Keratinocyte (primary cell): ENCODE measurements at regions not wholly inside any gene's neighbourhood (a gene's known extent, or its start where the extent isn't known, plus 50 kb on each side); places are given as distances from the start of the nearest gene placed in this dataset.
"Not testable (repeated sequence)": the region's sequence is repeated elsewhere in the genome, so short reads cannot be mapped to it uniquely, and the experiment has no call there.

ENCODE experiments used
- DNase-seq: peaks from one replicate; pipeline ENCODE4 v3.0.0-alpha.2; 2011; ENCODE audit warnings: low read depth, missing footprints, low spot score
- FAIRE-seq: peaks from 2 replicates; lab custom pipeline; 2011; peaks lifted over from hg19 to GRCh38; lab: Jason Lieb, UNC
- H2AFZ ChIP-seq: 2 replicates; pipeline ENCODE4 v1.6.0; 2012; ENCODE audit warnings: low read length, control low read depth, inconsistent platforms; ENCODE audit not compliant: control insufficient read depth
- H3K27ac ChIP-seq: 2 replicates; pipeline ENCODE4 v1.5.1; 2011; ENCODE audit warnings: low read length; ENCODE audit not compliant: control insufficient read depth, insufficient read depth
- H3K27me3 ChIP-seq: 3 replicates; pipeline ENCODE4 v1.6.0; 2011; ENCODE audit warnings: low read length; ENCODE audit not compliant: control insufficient read depth, insufficient read depth; ENCODE audit errors: extremely low read depth
- H3K36me3 ChIP-seq, 2 experiments: 2 replicates in 1 of 2; 3 replicates in 1 of 2; pipeline ENCODE4 v1.5.1; 2011; ENCODE audit warnings: low read length in 2 of 2, mild to moderate bottlenecking in 1 of 2; ENCODE audit not compliant: control insufficient read depth in 2 of 2, insufficient read depth in 2 of 2; ENCODE audit errors: extremely low read depth in 1 of 2
- H3K4me1 ChIP-seq: 3 replicates; pipeline ENCODE4 v1.5.1; 2011; ENCODE audit warnings: low read length; ENCODE audit not compliant: control insufficient read depth, insufficient read depth; ENCODE audit errors: extremely low read depth
- H3K4me2 ChIP-seq: 3 replicates; pipeline ENCODE4 v1.6.0; 2011; ENCODE audit warnings: low read depth, low read length; ENCODE audit not compliant: control insufficient read depth, insufficient read depth; ENCODE audit errors: extremely low read depth
- H3K4me3 ChIP-seq, 3 experiments: fragments of 200-600 bp in 1 of 3; sonication (generic) in 1 of 3; 2 replicates in 2 of 3; 3 replicates in 1 of 3; pipeline ENCODE4 v1.5.1; 2011 to 2016; ENCODE audit warnings: low read length in 3 of 3, mild to moderate bottlenecking in 3 of 3, control low read depth in 2 of 3, inconsistent platforms in 1 of 3, low read depth in 1 of 3, mixed read lengths in 1 of 3, mixed run types in 1 of 3, moderate library complexity in 1 of 3; ENCODE audit not compliant: control insufficient read depth in 2 of 3, insufficient read depth in 2 of 3; ENCODE audit errors: extremely low read depth in 1 of 3
- H3K79me2 ChIP-seq: 2 replicates; pipeline ENCODE4 v1.6.0; 2012; ENCODE audit warnings: low read length; ENCODE audit not compliant: control insufficient read depth, insufficient read depth
- H3K9ac ChIP-seq: 3 replicates; pipeline ENCODE4 v1.6.0; 2011; ENCODE audit warnings: low read length; ENCODE audit not compliant: control insufficient read depth, insufficient read depth; ENCODE audit errors: extremely low read depth
- H3K9me1 ChIP-seq: 3 replicates; pipeline ENCODE4 v1.6.0; 2011; ENCODE audit warnings: low read length; ENCODE audit not compliant: control insufficient read depth, insufficient read depth; ENCODE audit errors: extremely low read depth
- H3K9me3 ChIP-seq: 2 replicates; pipeline ENCODE4 v1.5.1; 2012; ENCODE audit warnings: low read depth, low read length; ENCODE audit not compliant: control insufficient read depth
- H4K20me1 ChIP-seq: 3 replicates; pipeline ENCODE4 v1.6.0; 2011; ENCODE audit warnings: low read length; ENCODE audit not compliant: control insufficient read depth, insufficient read depth; ENCODE audit errors: extremely low read depth
- CTCF ChIP-seq, 3 experiments: IDR thresholded peaks in 1 of 3; conservative IDR thresholded peaks in 1 of 3; optimal IDR thresholded peaks in 1 of 3; 2 replicates in 2 of 3; 3 replicates in 1 of 3; pipeline versions ENCODE3 to v1.5.1; 2011; ENCODE audit warnings: low read length in 3 of 3, mild to moderate bottlenecking in 3 of 3, moderate library complexity in 2 of 3, control low read depth in 1 of 3, inconsistent platforms in 1 of 3; ENCODE audit not compliant: insufficient read depth in 2 of 3; ENCODE audit errors: extremely low read depth in 1 of 3
- EZH2 ChIP-seq: IDR thresholded peaks from one replicate; pipeline ENCODE4 v1.6.1; 2012; ENCODE audit warnings: inconsistent platforms, mild to moderate bottlenecking, low read length, moderate library complexity
- dilution Hi-C: fragments of 300-500 bp; cut with MboI; formaldehyde crosslinking; loops from one replicate; pipeline ENCODE4 v1.7.0; 2020; ENCODE audit warnings: low sequenced_read_pairs; ENCODE audit not compliant: extremely low pct_ligation_motif_present

- H2AFZ ChIP-seq, H3K4me3 ChIP-seq, H3K27me3 ChIP-seq, H3K36me3 ChIP-seq, H3K4me1 ChIP-seq, H3K27ac ChIP-seq, FAIRE-seq, H3K9ac ChIP-seq, DNase-seq, dilution Hi-C loops, H4K20me1 ChIP-seq, H3K4me2 ChIP-seq, H3K9me1 ChIP-seq, H3K79me2 ChIP-seq, H3K9me3 ChIP-seq: not testable (repeated sequence)
Measured at GRCh38 chr6:57822448-57822847, 505.0 kb downstream of the PRIM2 start.

- no peak for TF ChIP-seq CTCF (optimal IDR thresholded peaks at IDR 0.05 in 1 of 3, IDR thresholded peaks at IDR 0.05 in 1 of 3, conservative IDR thresholded peaks at IDR 0.05 in 1 of 3; ENCODE audit: extremely low read depth in 1 of 3, insufficient read depth in 2 of 3, low read length in 3 of 3)
- no peak for TF ChIP-seq EZH2
- Histone ChIP-seq H3K9me1 (no peaks in the 10 kb centered on the region), H3K79me2 (no peaks in the 10 kb centered on the region), H3K9ac (no peak overlapping the region), H4K20me1 (no peaks in the 10 kb centered on the region), H3K4me3 (no peak overlapping the region), H3K4me2 (no peak overlapping the region), H3K27ac (no peak overlapping the region), H3K9me3 (no peaks in the 10 kb centered on the region), H2AFZ (no peak overlapping the region), H3K36me3 (no peaks in the 10 kb centered on the region), H3K27me3 (no peaks in the 10 kb centered on the region), H3K4me1 (no peaks in the 10 kb centered on the region)
- no peak for FAIRE-seq
- peak; percentile 25 for DNase-seq
- dilution Hi-C loops = no loop called here
Measured at GRCh38 chr6:57822896-57823358, 505.5 kb downstream of the PRIM2 start.

- H2AFZ ChIP-seq, H3K9me1 ChIP-seq, dilution Hi-C loops, FAIRE-seq, H3K4me1 ChIP-seq, DNase-seq, H3K79me2 ChIP-seq, H4K20me1 ChIP-seq, H3K27me3 ChIP-seq, H3K4me2 ChIP-seq, H3K4me3 ChIP-seq, H3K9ac ChIP-seq, H3K36me3 ChIP-seq, H3K9me3 ChIP-seq, H3K27ac ChIP-seq: not testable (repeated sequence)
Measured at GRCh38 chr6:57837622-57838209, 520.3 kb downstream of the PRIM2 start.

GRCh38 chr6:57841551-57841950 is 524.1 kb downstream of the PRIM2 start:
- H3K4me2 ChIP-seq, H3K27me3 ChIP-seq, H2AFZ ChIP-seq, dilution Hi-C loops, H3K79me2 ChIP-seq, FAIRE-seq, H3K27ac ChIP-seq, H3K4me3 ChIP-seq, H3K4me1 ChIP-seq, H3K9me3 ChIP-seq, H4K20me1 ChIP-seq, H3K9ac ChIP-seq, DNase-seq, H3K36me3 ChIP-seq, H3K9me1 ChIP-seq: not testable (repeated sequence)
